ENCODE measurements at regions not wholly inside any gene's neighbourhood (a gene's known extent, or its start where the extent isn't known, plus 50 kb on each side); places are given as distances from the start of the nearest gene placed in this dataset.

GRCh38 chr3:13266005-13266404 is 154.1 kb downstream of the NUP210 start:
- Histone ChIP-seq H3K27ac (no peak overlapping the region), H3K4me1 (no peaks in the 10 kb centered on the region), H3K36me3 (no peaks in the 10 kb centered on the region), H3K9me3 (peaks cover 0 to 13% of the 10 kb centered on the region in 2 donors), H3K4me3 (no peak overlapping the region), H3K27me3 (peaks cover 0 to 24% of the 10 kb centered on the region in 2 donors)
- TF ChIP-seq CTCF (IDR thresholded peaks at IDR 0.05) = no peak
- ATAC-seq (no peak), DNase-seq (peak in 1 of 4 donors; percentile 11)
- intact Hi-C loops (cut with DNase I) = no loop called here

DNA sequence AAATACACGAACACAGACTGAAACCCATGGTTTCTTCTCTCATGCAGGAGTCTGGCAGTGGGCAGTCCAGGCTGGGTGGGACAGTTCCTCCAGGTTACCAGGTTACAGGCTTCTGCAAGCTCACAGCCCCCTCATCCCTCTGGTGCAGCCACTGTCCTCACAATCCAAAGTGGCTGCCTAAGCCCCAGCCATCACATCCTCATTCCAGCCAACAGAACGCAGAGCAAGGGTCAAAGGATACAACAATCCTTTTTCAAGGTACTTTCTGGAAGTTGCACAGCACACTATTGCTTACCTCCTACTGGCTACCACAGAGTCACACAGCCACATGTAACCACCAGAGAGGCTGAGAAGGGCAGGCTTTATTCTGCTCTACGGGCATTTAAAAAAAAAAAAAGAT is 154.6 kb downstream of the NUP210 start:
- H3K4me1 ChIP-seq = no peaks in the 10 kb centered on the region
- H3K27me3 ChIP-seq = peaks cover 0 to 24% of the 10 kb centered on the region in 2 donors
- no peaks in the 10 kb centered on the region for H3K36me3 ChIP-seq
- no peak for TF ChIP-seq CTCF (IDR thresholded peaks at IDR 0.05)
- intact Hi-C loops (cut with DNase I) = no loop called here
- peaks cover 0 to 12% of the 10 kb centered on the region in 2 donors for H3K9me3 ChIP-seq
- no peak overlapping the region for H3K4me3 ChIP-seq
- ATAC-seq = no peak
- no peak overlapping the region for H3K27ac ChIP-seq
- DNase-seq = peak in 1 of 4 donors; percentile 17

- ATAC-seq = no peak
- H3K4me3 ChIP-seq = no peak overlapping the region
- intact Hi-C loops (cut with DNase I) = no loop called here
Measured at GRCh38 chr3:13265016-13265415, 155.1 kb downstream of the NUP210 start.

GRCh38 chr3:13264468-13264795 is 155.7 kb downstream of the NUP210 start:
- intact Hi-C loops (cut with DNase I) = no loop called here
- H3K27ac ChIP-seq = no peak overlapping the region
- peaks cover 0 to 24% of the 10 kb centered on the region in 2 donors for H3K27me3 ChIP-seq
- H3K4me1 ChIP-seq = no peaks in the 10 kb centered on the region
- H3K9me3 ChIP-seq = peaks cover 0 to under 1% of the 10 kb centered on the region in 2 donors
- H3K36me3 ChIP-seq = no peaks in the 10 kb centered on the region
- no peak overlapping the region for H3K4me3 ChIP-seq
- ATAC-seq (no peak), DNase-seq (peak in 1 of 4 donors; percentile 58)
- no peak for TF ChIP-seq CTCF (IDR thresholded peaks at IDR 0.05)

More at GRCh38 chr3:13265016-13265415, 155.1 kb downstream of the NUP210 start:
- peaks cover 0 to 7% of the 10 kb centered on the region in 2 donors for H3K9me3 ChIP-seq
- peak in 1 of 4 donors; percentile 65 for DNase-seq
- H3K36me3 ChIP-seq = no peaks in the 10 kb centered on the region
- no peak overlapping the region for H3K27ac ChIP-seq
- no peaks in the 10 kb centered on the region for H3K4me1 ChIP-seq
- TF ChIP-seq CTCF (IDR thresholded peaks at IDR 0.05) = no peak
- H3K27me3 ChIP-seq = peaks cover 0 to 24% of the 10 kb centered on the region in 2 donors

DNA sequence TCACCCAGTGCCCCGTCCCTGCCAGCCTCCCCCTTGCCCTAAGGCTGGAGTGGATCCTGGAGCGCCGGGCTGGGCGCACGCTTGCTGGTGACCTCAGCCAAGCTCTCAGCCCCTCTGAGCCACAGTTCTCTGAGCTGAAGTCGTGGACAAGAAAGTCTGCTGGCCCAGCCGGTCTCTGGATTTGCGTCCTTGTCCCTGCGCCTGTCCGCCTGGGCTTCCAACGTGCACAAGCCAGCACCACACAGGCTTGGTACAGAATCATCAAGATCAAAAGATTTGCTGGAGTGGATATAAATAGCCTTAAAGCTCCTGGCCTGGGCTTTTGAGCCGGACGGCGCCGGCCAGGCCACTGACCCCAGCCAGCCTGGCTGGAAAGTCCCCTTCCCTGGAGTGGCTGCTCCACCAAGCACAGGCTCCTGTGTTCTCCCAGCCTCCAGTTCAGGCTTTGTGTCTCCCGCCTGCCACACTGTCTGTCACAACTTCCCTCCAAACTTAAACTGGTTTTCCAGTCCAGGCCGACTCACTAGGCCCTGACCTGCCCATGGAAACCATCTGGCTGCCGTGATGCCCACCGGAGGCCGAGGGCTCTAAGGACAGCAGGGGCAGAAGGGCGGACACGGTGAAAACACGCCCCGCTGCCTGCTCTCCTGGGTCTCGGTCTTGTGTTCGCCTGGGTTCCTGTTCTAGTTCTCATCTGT is 156.2 kb downstream of the NUP210 start:
- intact Hi-C loops (cut with DNase I) = no loop called here
- no peak for TF ChIP-seq CTCF (IDR thresholded peaks at IDR 0.05)
- H3K27ac ChIP-seq = no peak overlapping the region
- DNase-seq = peak in 1 of 4 donors; percentile 56
- peak; percentile 56 for ATAC-seq
- H3K4me3 ChIP-seq = no peak overlapping the region
- no peaks in the 10 kb centered on the region for H3K36me3 ChIP-seq
- H3K4me1 ChIP-seq = no peaks in the 10 kb centered on the region
- no peaks in the 10 kb centered on the region for H3K9me3 ChIP-seq
- peaks cover 0 to 24% of the 10 kb centered on the region in 2 donors for H3K27me3 ChIP-seq
